ENCODE measurements at regions not wholly inside any gene's neighbourhood (a gene's known extent, or its start where the extent isn't known, plus 50 kb on each side); places are given as distances from the start of the nearest gene placed in this dataset.

- no peaks in the 10 kb centered on the region for H3K9me3 ChIP-seq (ENCODE audit: control insufficient read depth in 1 of 2, low read length in 2 of 2)
- peaks cover 8 to 17% (median 14%) of the 10 kb centered on the region in 4 donors for H3K4me1 Mint-ChIP-seq
- no peak overlapping the region for H3K27ac ChIP-seq (ENCODE audit: low read depth, low read length)
- H3K4me3 ChIP-seq (ENCODE audit: low read length in 2 of 2) = no peak overlapping the region
- no peaks in the 10 kb centered on the region for H3K36me3 ChIP-seq (ENCODE audit: insufficient read depth, low read length)
- peaks cover 12% of the 10 kb centered on the region for H3K4me1 ChIP-seq (ENCODE audit: insufficient read depth, low read length)
- H3K27ac Mint-ChIP-seq = no peak overlapping the region
- intact Hi-C loops (cut with micrococcal nuclease) = no loop called here
- H3K4me3 Mint-ChIP-seq = no peak overlapping the region
- no peak for DNase-seq
- POLR2A ChIA-PET (ENCODE audit: partially characterized antibody) = no interaction called here
- H3K36me3 Mint-ChIP-seq = no peaks in the 10 kb centered on the region
- CTCF ChIA-PET (ENCODE audit: partially characterized antibody) = interaction anchor here (1.5 kb wide), 1 partner anchor 89 kb away, joined by 3 read pairs; no protein-coding TSS in a partner anchor
- H3K9me3 Mint-ChIP-seq = no peaks in the 10 kb centered on the region
- H3K27me3 Mint-ChIP-seq = peaks cover 0 to 3% of the 10 kb centered on the region in 2 donors
- no peaks in the 10 kb centered on the region for H3K27me3 ChIP-seq (ENCODE audit: insufficient read depth, low read length)
Measured at GRCh38 chr17:36717088-36717487, 115.7 kb downstream of the MRM1 start.

GRCh38 chr17:36720131-36720530 is 118.7 kb downstream of the MRM1 start:
- Mint-ChIP-seq H3K9me3 (no peaks in the 10 kb centered on the region), H3K27me3 (no peaks in the 10 kb centered on the region), H3K4me1 (peaks cover 19 to 47% (median 36%) of the 10 kb centered on the region in 4 donors), H3K4me3 (peak overlapping the region in 2 of 8 donors; percentile 40 to 72), H3K27ac (peak overlapping the region in 1 of 7 donors; percentile 89), H3K36me3 (no peaks in the 10 kb centered on the region)
- Histone ChIP-seq H3K9me3 (ENCODE audit: control insufficient read depth in 1 of 2, low read length in 2 of 2) (no peaks in the 10 kb centered on the region), H3K4me3 (ENCODE audit: low read length in 2 of 2) (no peak overlapping the region), H3K27ac (ENCODE audit: low read depth, low read length) (no peak overlapping the region), H3K4me1 (ENCODE audit: insufficient read depth, low read length) (peaks cover 34% of the 10 kb centered on the region), H3K27me3 (ENCODE audit: insufficient read depth, low read length) (no peaks in the 10 kb centered on the region), H3K36me3 (ENCODE audit: insufficient read depth, low read length) (no peaks in the 10 kb centered on the region)
- no peak for DNase-seq
- intact Hi-C loops (cut with micrococcal nuclease) = loop anchor here (10.0 kb wide), 1 partner anchor 185 kb away; the partner anchor contains the start of genes MYO19 and PIGW
- ChIA-PET CTCF (ENCODE audit: partially characterized antibody) (interaction anchor here (1.5 kb wide), 1 partner anchor 35 kb away, joined by 4 read pairs; no protein-coding TSS in a partner anchor), POLR2A (ENCODE audit: partially characterized antibody) (interaction anchor here (1.2 to 1.9 kb wide), 3 partner anchors 13 to 174 kb away, joined by 3 to 5 read pairs (median 3); no protein-coding TSS in a partner anchor)

- POLR2A ChIA-PET (ENCODE audit: partially characterized antibody) = interaction anchor here (0.6 to 2.1 kb wide), 9 partner anchors 11 to 326 kb away, joined by 3 to 13 read pairs (median 3); partner anchors contain the start of genes AATF and MRM1
- Histone ChIP-seq H3K36me3 (ENCODE audit: insufficient read depth, low read length) (no peaks in the 10 kb centered on the region), H3K9me3 (ENCODE audit: control insufficient read depth in 1 of 2, low read length in 2 of 2) (no peaks in the 10 kb centered on the region), H3K27me3 (ENCODE audit: insufficient read depth, low read length) (no peaks in the 10 kb centered on the region), H3K27ac (ENCODE audit: low read depth, low read length) (peak overlapping the region; percentile 68), H3K4me3 (ENCODE audit: low read length in 2 of 2) (peak overlapping the region in 1 of 2 donors; percentile 69), H3K4me1 (ENCODE audit: insufficient read depth, low read length) (peaks cover 43% of the 10 kb centered on the region)
- Mint-ChIP-seq H3K27me3 (no peaks in the 10 kb centered on the region), H3K4me1 (peaks cover 29 to 62% (median 50%) of the 10 kb centered on the region in 4 donors), H3K36me3 (no peaks in the 10 kb centered on the region), H3K27ac (peak overlapping the region; percentile 91 to 97 (median 95)), H3K9me3 (no peaks in the 10 kb centered on the region), H3K4me3 (peak overlapping the region; percentile 80 to 87 (median 85))
- CTCF ChIA-PET (ENCODE audit: partially characterized antibody) = interaction anchor here (0.7 to 1.5 kb wide), 3 partner anchors 10 to 119 kb away, joined by 3 to 4 read pairs (median 4); no protein-coding TSS in a partner anchor
- no peak for DNase-seq
- intact Hi-C loops (cut with micrococcal nuclease) = loop anchor here (1.0 to 10.0 kb wide), 3 partner anchors 46 to 227 kb away; partner anchors contain the start of genes AATF, MYO19 and PIGW
Measured at GRCh38 chr17:36721560-36722120, 120.3 kb downstream of the MRM1 start.

GRCh38 chr17:36722121-36722902 is 120.9 kb downstream of the MRM1 start:
- no peaks in the 10 kb centered on the region for H3K9me3 ChIP-seq (ENCODE audit: control insufficient read depth in 1 of 2, low read length in 2 of 2)
- peak overlapping the region; percentile 68 for H3K27ac ChIP-seq (ENCODE audit: low read depth, low read length)
- peaks cover 33 to 68% (median 56%) of the 10 kb centered on the region in 4 donors for H3K4me1 Mint-ChIP-seq
- H3K36me3 ChIP-seq (ENCODE audit: insufficient read depth, low read length) = no peaks in the 10 kb centered on the region
- peaks cover 50% of the 10 kb centered on the region for H3K4me1 ChIP-seq (ENCODE audit: insufficient read depth, low read length)
- CTCF ChIA-PET (ENCODE audit: partially characterized antibody) = interaction anchor here (0.8 to 2.0 kb wide), 5 partner anchors 10 to 120 kb away, joined by 3 to 8 read pairs (median 3); no protein-coding TSS in a partner anchor
- peak; percentile 76 to 79 (median 79) for DNase-seq
- H3K27me3 ChIP-seq (ENCODE audit: insufficient read depth, low read length) = no peaks in the 10 kb centered on the region
- peak overlapping the region; percentile 80 to 87 (median 86) for H3K4me3 Mint-ChIP-seq
- intact Hi-C loops (cut with micrococcal nuclease) = loop anchor here (1.0 to 10.0 kb wide), 3 partner anchors 47 to 226 kb away; partner anchors contain the start of genes AATF, MYO19 and PIGW
- H3K4me3 ChIP-seq (ENCODE audit: low read length in 2 of 2) = peak overlapping the region in 1 of 2 donors; percentile 69
- H3K27me3 Mint-ChIP-seq = no peaks in the 10 kb centered on the region
- no peaks in the 10 kb centered on the region for H3K36me3 Mint-ChIP-seq
- H3K9me3 Mint-ChIP-seq = no peaks in the 10 kb centered on the region
- peak overlapping the region; percentile 91 to 98 (median 95) for H3K27ac Mint-ChIP-seq
- POLR2A ChIA-PET (ENCODE audit: partially characterized antibody) = interaction anchor here (0.6 to 2.1 kb wide), 16 partner anchors 11 to 326 kb away, joined by 3 to 13 read pairs (median 3); partner anchors contain the start of genes AATF, MRM1, MYO19 and PIGW

GRCh38 chr17:36722903-36723263 is 121.5 kb downstream of the MRM1 start:
- H3K4me1 ChIP-seq (ENCODE audit: insufficient read depth, low read length) = peaks cover 56% of the 10 kb centered on the region
- intact Hi-C loops (cut with micrococcal nuclease) = loop anchor here (1.0 to 10.0 kb wide), 3 partner anchors 48 to 226 kb away; partner anchors contain the start of genes AATF, MYO19 and PIGW
- no peaks in the 10 kb centered on the region for H3K27me3 ChIP-seq (ENCODE audit: insufficient read depth, low read length)
- H3K27ac ChIP-seq (ENCODE audit: low read depth, low read length) = peak overlapping the region; percentile 68
- CTCF ChIA-PET (ENCODE audit: partially characterized antibody) = interaction anchor here (0.8 to 2.0 kb wide), 5 partner anchors 10 to 120 kb away, joined by 3 to 8 read pairs (median 3); no protein-coding TSS in a partner anchor
- no peaks in the 10 kb centered on the region for H3K9me3 Mint-ChIP-seq
- no peaks in the 10 kb centered on the region for H3K27me3 Mint-ChIP-seq
- H3K4me1 Mint-ChIP-seq = peaks cover 37 to 74% (median 60%) of the 10 kb centered on the region in 4 donors
- peak overlapping the region; percentile 26 to 97 (median 91) for H3K27ac Mint-ChIP-seq
- no peak for DNase-seq
- H3K4me3 Mint-ChIP-seq = peak overlapping the region; percentile 58 to 87 (median 84)
- no peaks in the 10 kb centered on the region for H3K9me3 ChIP-seq (ENCODE audit: control insufficient read depth in 1 of 2, low read length in 2 of 2)
- no peaks in the 10 kb centered on the region for H3K36me3 ChIP-seq (ENCODE audit: insufficient read depth, low read length)
- POLR2A ChIA-PET (ENCODE audit: partially characterized antibody) = interaction anchor here (0.6 to 2.1 kb wide), 14 partner anchors 10 to 237 kb away, joined by 3 to 13 read pairs (median 4); partner anchors contain the start of genes AATF, MRM1, MYO19 and PIGW
- H3K4me3 ChIP-seq (ENCODE audit: low read length in 2 of 2) = peak overlapping the region in 1 of 2 donors; percentile 69
- H3K36me3 Mint-ChIP-seq = no peaks in the 10 kb centered on the region

GRCh38 chr17:36723459-36724025 is 122.2 kb downstream of the MRM1 start:
- no peaks in the 10 kb centered on the region for H3K9me3 ChIP-seq (ENCODE audit: control insufficient read depth in 1 of 2, low read length in 2 of 2)
- no peaks in the 10 kb centered on the region for H3K36me3 ChIP-seq (ENCODE audit: insufficient read depth, low read length)
- H3K4me3 ChIP-seq (ENCODE audit: low read length in 2 of 2) = no peak overlapping the region
- no peak for DNase-seq
- intact Hi-C loops (cut with micrococcal nuclease) = loop anchor here (2.0 to 10.0 kb wide), 2 partner anchors 189 to 225 kb away; partner anchors contain the start of genes AATF, MYO19 and PIGW
- Mint-ChIP-seq H3K4me3 (peak overlapping the region; percentile 3 to 87 (median 84)), H3K27ac (peak overlapping the region; percentile 26 to 97 (median 91)), H3K27me3 (no peaks in the 10 kb centered on the region), H3K9me3 (no peaks in the 10 kb centered on the region), H3K4me1 (peaks cover 44 to 81% (median 66%) of the 10 kb centered on the region in 4 donors), H3K36me3 (no peaks in the 10 kb centered on the region)
- peak overlapping the region; percentile 68 for H3K27ac ChIP-seq (ENCODE audit: low read depth, low read length)
- H3K4me1 ChIP-seq (ENCODE audit: insufficient read depth, low read length) = peaks cover 62% of the 10 kb centered on the region
- POLR2A ChIA-PET (ENCODE audit: partially characterized antibody) = interaction anchor here (0.9 to 2.1 kb wide), 9 partner anchors 10 to 238 kb away, joined by 3 to 13 read pairs (median 5); partner anchors contain the start of genes AATF, MYO19, PIGW and ZNHIT3
- no peaks in the 10 kb centered on the region for H3K27me3 ChIP-seq (ENCODE audit: insufficient read depth, low read length)
- CTCF ChIA-PET (ENCODE audit: partially characterized antibody) = interaction anchor here (0.7 to 2.0 kb wide), 4 partner anchors 11 to 121 kb away, joined by 3 to 8 read pairs (median 5); no protein-coding TSS in a partner anchor

All from CD4-positive, alpha-beta memory T cell (primary cell).